SK-N-SH (cell line): ENCODE measurements at regions not wholly inside any gene's neighbourhood (a gene's known extent, or its start where the extent isn't known, plus 50 kb on each side); places are given as distances from the start of the nearest gene placed in this dataset.
"Not testable (repeated sequence)": the region's sequence is repeated elsewhere in the genome, so short reads cannot be mapped to it uniquely, and the experiment has no call there.

Source experiments
- CTCF ChIA-PET: fragments of 300-600, 350-600 bp; formaldehyde crosslinking; extraction: SDS; loops from one replicate; lab custom pipeline; 2021; lab: Yijun Ruan, JAX
- POLR2A ChIA-PET: fragments of 350-600 bp; sonication (Branson Sonifier 250); formaldehyde crosslinking; extraction: SDS; loops from one replicate; lab custom pipeline; 2020; ENCODE audit warnings: antibody characterized with exemption, inconsistent platforms; lab: Yijun Ruan, JAX
- DNase-seq: peaks from one replicate; pipeline ENCODE4 v3.0.0; 2012
- H2AFZ ChIP-seq: fragments of 200-600 bp; sonication (generic); 2 replicates; pipeline ENCODE4 v1.8.1; 2016; ENCODE audit warnings: antibody characterized with exemption, mild to moderate bottlenecking, low read depth
- H3F3A ChIP-seq: fragments of 200-600 bp; sonication (generic); replicated peaks from 2 replicates; pipeline ENCODE3; 2016; ENCODE audit warnings: antibody characterized with exemption, mild to moderate bottlenecking; ENCODE audit not compliant: insufficient read depth
- H3K27ac ChIP-seq, 2 experiments: fragments of 200-500 bp in 1 of 2; fragments of 200-600 bp in 1 of 2; sonication (Bioruptor generic) in 1 of 2; sonication (generic), shearing (Covaris generic) in 1 of 2; 2 replicates each; pipeline versions ENCODE4 v1.5.1 to v1.6.1; 2014 to 2016; ENCODE audit warnings: low read depth in 2 of 2, inconsistent platforms in 1 of 2, low read length in 1 of 2, mild to moderate bottlenecking in 1 of 2, mixed read lengths in 1 of 2
- H3K27me3 ChIP-seq: fragments of 200-600 bp; sonication (generic), shearing (Covaris generic); 2 replicates; pipeline ENCODE4 v1.6.1; 2016; ENCODE audit warnings: mixed run types; ENCODE audit not compliant: insufficient read depth
- H3K36me3 ChIP-seq, 2 experiments: fragments of 200-500 bp in 1 of 2; fragments of 200-600 bp in 1 of 2; sonication (Bioruptor generic) in 1 of 2; sonication (generic) in 1 of 2; replicated peaks in 1 of 2; 2 replicates each; pipeline versions ENCODE3 to v1.5.1; 2014 to 2016; ENCODE audit warnings: low read length in 1 of 2, mild to moderate bottlenecking in 1 of 2; ENCODE audit not compliant: insufficient read depth in 2 of 2, control insufficient read depth in 1 of 2
- H3K4me1 ChIP-seq, 2 experiments: fragments of 200-500 bp in 1 of 2; fragments of 200-600 bp in 1 of 2; sonication (Bioruptor generic) in 1 of 2; sonication (generic), shearing (Covaris generic) in 1 of 2; 2 replicates each; pipeline versions ENCODE4 v1.5.1 to v1.6.1; 2014 to 2016; ENCODE audit warnings: low read depth in 1 of 2, low read length in 1 of 2, mixed run types in 1 of 2; ENCODE audit not compliant: insufficient read depth in 2 of 2, control insufficient read depth in 1 of 2
- H3K4me2 ChIP-seq: fragments of 200-600 bp; sonication (generic), shearing (Covaris generic); 2 replicates; pipeline ENCODE4 v1.6.1; 2017; ENCODE audit warnings: mixed run types
- H3K4me3 ChIP-seq, 2 experiments: fragments of 200-500 bp in 1 of 2; fragments of 200-600 bp in 1 of 2; sonication (Bioruptor generic) in 1 of 2; sonication (generic), shearing (Covaris generic) in 1 of 2; 2 replicates each; pipeline versions ENCODE4 v1.5.1 to v1.8.1; 2014 to 2016; ENCODE audit warnings: low read depth in 2 of 2, inconsistent platforms in 1 of 2, low read length in 1 of 2, mild to moderate bottlenecking in 1 of 2, mixed read lengths in 1 of 2, moderate library complexity in 1 of 2
- H3K79me2 ChIP-seq: fragments of 200-600 bp; sonication (generic); 2 replicates; pipeline ENCODE4 v1.8.1; 2017; ENCODE audit warnings: mild to moderate bottlenecking; ENCODE audit not compliant: insufficient read depth
- H3K9ac ChIP-seq: fragments of 200-600 bp; sonication (generic); 2 replicates; pipeline ENCODE4 v1.6.1; 2017; ENCODE audit warnings: mixed run types
- H3K9me2 ChIP-seq: fragments of 200-600 bp; sonication (generic); 2 replicates; pipeline ENCODE4 v1.6.1; 2017; ENCODE audit warnings: mixed run types
- H3K9me3 ChIP-seq: fragments of 200-600 bp; sonication (generic); 2 replicates; pipeline ENCODE4 v1.6.1; 2017; ENCODE audit warnings: mixed run types, mild to moderate bottlenecking, moderate library complexity
- H4K20me1 ChIP-seq: fragments of 200-600 bp; sonication (generic); 2 replicates; pipeline ENCODE4 v1.6.1; 2017; ENCODE audit warnings: mild to moderate bottlenecking, mixed run types; ENCODE audit not compliant: insufficient read depth
- CHD2 ChIP-seq: fragments of 150-350 bp; IDR thresholded peaks from 2 replicates; pipeline ENCODE4 v1.6.1; 2018; ENCODE audit warnings: low read length; ENCODE audit not compliant: partially characterized antibody
- EZH2phosphoT487 ChIP-seq: fragments of 200-600 bp; sonication (generic); IDR thresholded peaks from 2 replicates; pipeline ENCODE4 v1.6.1; 2017; ENCODE audit warnings: low read depth, mixed run types, mild to moderate bottlenecking, antibody characterized with exemption, moderate library complexity, borderline replicate concordance
- FOSL2 ChIP-seq: IDR thresholded peaks from 2 replicates; pipeline ENCODE4 v1.4.0; 2012; ENCODE audit warnings: low read depth, mild to moderate bottlenecking, moderate library complexity, borderline replicate concordance
- FOXJ3 ChIP-seq: sonication (generic); formaldehyde crosslinking; IDR thresholded peaks from 2 replicates; pipeline ENCODE4 v1.5.1; 2020; ENCODE audit warnings: mild to moderate bottlenecking, missing genetic modification reagents
- MXI1 ChIP-seq: IDR thresholded peaks from 2 replicates; pipeline ENCODE4 v1.6.1; 2012; ENCODE audit warnings: mild to moderate bottlenecking, low read depth, low read length, improper control_type of control experiment
- NRF1 ChIP-seq: IDR thresholded peaks from 2 replicates; pipeline ENCODE4 v1.6.1; 2012; ENCODE audit warnings: low read depth, mild to moderate bottlenecking, low read length
- RXRA ChIP-seq: IDR thresholded peaks from 2 replicates; pipeline ENCODE4 v1.4.0; 2012; ENCODE audit warnings: low read depth, mild to moderate bottlenecking, borderline replicate concordance
- TCF12 ChIP-seq: IDR thresholded peaks from 2 replicates; pipeline ENCODE4 v1.4.0; 2012
- WGBS: methylation state at CpG from one replicate; pipeline ENCODE4 v1.1.6; 2017; ENCODE audit warnings: low lambda C conversion rate; 5-methylcytosine and 5-hydroxymethylcytosine counted together

DNA sequence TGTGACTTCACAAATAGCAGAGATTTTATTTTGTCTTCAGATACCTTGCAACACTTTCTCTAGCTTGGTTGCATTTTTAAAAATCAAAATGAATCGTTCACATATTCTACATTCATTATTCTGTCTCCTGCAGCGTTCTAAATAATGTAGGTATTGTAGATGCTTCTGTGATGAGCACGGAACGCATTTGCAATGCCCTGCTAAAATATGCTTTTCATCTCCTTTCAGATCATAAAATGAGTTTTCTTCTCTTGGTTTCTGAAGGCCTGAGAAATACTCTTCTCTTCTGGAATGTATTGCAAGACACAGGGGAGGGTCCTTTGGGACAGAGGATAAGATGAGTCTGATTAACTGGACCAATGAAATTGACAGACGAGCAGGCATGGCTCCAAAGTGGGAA lies 390.7 kb downstream of the PREX1 start:
- ChIA-PET CTCF (no interaction called here), POLR2A (no interaction called here)
- no peak for TF ChIP-seq RXRA
- TF ChIP-seq NRF1 = no peak
- no peak for TF ChIP-seq EZH2phosphoT487
- TF ChIP-seq FOXJ3 (CRISPR knock-in tag) = no peak
- Histone ChIP-seq H3K79me2 (no peaks in the 10 kb centered on the region), H3K9me2 (no peaks in the 10 kb centered on the region), H3K9me3 (no peaks in the 10 kb centered on the region), H3K4me3 (no peak overlapping the region), H3K4me2 (no peak overlapping the region), H4K20me1 (no peaks in the 10 kb centered on the region), H3F3A (no peaks in the 10 kb centered on the region), H2AFZ (no peak overlapping the region), H3K27me3 (no peaks in the 10 kb centered on the region), H3K4me1 (no peaks in the 10 kb centered on the region; a peak in 1 of 4 replicates), H3K9ac (no peak overlapping the region), H3K27ac (no peak overlapping the region), H3K36me3 (no peaks in the 10 kb centered on the region)
- WGBS = 53% methylated on average over 5 of the region's 5 CpGs
- DNase-seq = no peak

- H3K36me3 ChIP-seq, H3F3A ChIP-seq, H3K4me3 ChIP-seq, H3K9me2 ChIP-seq, POLR2A ChIA-PET, H3K27ac ChIP-seq, H3K4me2 ChIP-seq, H3K9me3 ChIP-seq, DNase-seq, H3K4me1 ChIP-seq, H3K9ac ChIP-seq, H2AFZ ChIP-seq, H4K20me1 ChIP-seq, H3K79me2 ChIP-seq, H3K27me3 ChIP-seq: not testable (repeated sequence)
- CTCF ChIA-PET = interaction anchor here (2.0 kb wide), 1 partner anchor 184 kb away, joined by 6 read pairs; no protein-coding TSS in a partner anchor
- 50% methylated on average over 8 of the region's 8 CpGs for WGBS
Observed at GRCh38 chr20:48436609-48437008, 391.2 kb downstream of the PREX1 start.

DNA sequence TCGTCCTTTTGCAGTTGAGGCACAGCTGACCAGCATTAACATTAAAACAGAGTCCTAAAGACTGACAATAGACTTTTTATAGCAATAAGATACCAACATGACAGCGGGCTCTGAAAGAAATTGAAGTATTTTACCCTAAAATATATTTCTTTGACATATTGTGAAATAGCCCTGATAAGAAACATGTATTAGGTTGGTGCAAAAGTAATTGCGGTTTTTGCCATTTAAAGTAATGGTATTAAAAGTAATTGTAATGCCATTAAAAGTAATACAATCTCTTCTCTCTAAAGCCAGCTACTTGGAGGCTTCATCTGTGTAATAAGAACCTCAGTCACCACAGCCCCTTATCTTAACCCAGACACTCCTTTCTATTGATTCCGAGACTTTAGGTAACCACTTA lies 394.6 kb downstream of the PREX1 start:
- Histone ChIP-seq H3K9me3 (no peaks in the 10 kb centered on the region), H3K4me2 (no peak overlapping the region), H3F3A (no peaks in the 10 kb centered on the region), H3K27ac (no peak overlapping the region), H3K9ac (no peak overlapping the region), H3K27me3 (no peaks in the 10 kb centered on the region), H3K79me2 (no peaks in the 10 kb centered on the region)
- WGBS = 32% methylated on average over 4 of the region's 4 CpGs
- POLR2A ChIA-PET = no interaction called here
- no peak for TF ChIP-seq TCF12
- no peak for TF ChIP-seq CHD2
- no peak for TF ChIP-seq FOSL2
- TF ChIP-seq FOXJ3 (CRISPR knock-in tag) = no peak
- no peak for TF ChIP-seq MXI1
- TF ChIP-seq, all 33 proteins: peak for 0
- CTCF ChIA-PET = no interaction called here
- H3K36me3 ChIP-seq = no peaks in the 10 kb centered on the region
- no peak overlapping the region for H2AFZ ChIP-seq
- no peaks in the 10 kb centered on the region; a peak in 1 of 4 replicates for H3K4me1 ChIP-seq
- no peaks in the 10 kb centered on the region for H4K20me1 ChIP-seq
- no peaks in the 10 kb centered on the region for H3K9me2 ChIP-seq
- no peak overlapping the region for H3K4me3 ChIP-seq
- DNase-seq = no peak
